NOMO-1 (cell line): ENCODE measurements at regions not wholly inside any gene's neighbourhood (a gene's known extent, or its start where the extent isn't known, plus 50 kb on each side); places are given as distances from the start of the nearest gene placed in this dataset.
"Not testable (repeated sequence)": the region's sequence is repeated elsewhere in the genome, so short reads cannot be mapped to it uniquely, and the experiment has no call there.

Source experiments
- DNase-seq, 2 experiments: peaks; one replicate each; lab custom pipeline; 2025; ENCODE audit not compliant: unreplicated experiment in 2 of 2; lab: John Stamatoyannopoulos, UW

DNA sequence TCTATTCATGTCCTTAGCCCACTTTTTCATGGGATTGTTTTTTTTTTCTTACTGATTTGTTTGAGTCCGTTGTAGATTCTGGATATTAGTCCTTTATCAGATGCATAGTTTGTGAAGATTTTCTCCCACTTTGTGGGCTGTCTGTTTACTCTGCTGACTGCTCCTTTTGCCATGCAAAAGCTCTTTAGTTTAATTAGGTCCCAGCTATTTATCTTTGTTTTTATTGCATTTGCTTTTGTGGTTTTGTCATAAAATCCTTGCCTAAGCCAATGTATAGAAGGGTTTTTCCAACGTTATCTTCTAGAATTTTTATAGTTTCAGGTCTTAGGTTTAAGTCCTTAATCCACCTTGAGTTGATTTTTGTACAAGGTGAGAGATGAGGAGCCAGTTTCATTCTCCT, 358.9 kb downstream of the ADAMTS20 start:
- DNase-seq: not testable (repeated sequence)

DNA sequence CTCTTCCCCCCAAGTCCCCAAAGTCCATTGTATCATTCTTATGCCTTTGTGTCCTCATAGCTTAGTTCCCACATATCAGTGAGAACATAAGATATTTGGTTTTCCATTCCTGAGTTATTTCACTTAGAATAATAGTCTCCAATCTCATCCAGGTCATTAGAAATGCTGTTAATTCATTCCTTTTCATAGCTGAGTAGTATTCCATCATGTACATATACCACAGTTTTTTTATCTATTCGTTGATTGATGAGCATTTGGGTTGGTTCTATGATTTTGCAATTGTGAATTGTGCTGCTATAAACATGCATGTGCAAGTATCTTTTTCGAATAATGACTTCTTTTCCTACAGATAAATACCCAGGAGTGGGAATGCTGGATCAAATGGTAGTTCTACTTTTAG, 359.6 kb downstream of the ADAMTS20 start:
- not testable (repeated sequence) for DNase-seq

DNA sequence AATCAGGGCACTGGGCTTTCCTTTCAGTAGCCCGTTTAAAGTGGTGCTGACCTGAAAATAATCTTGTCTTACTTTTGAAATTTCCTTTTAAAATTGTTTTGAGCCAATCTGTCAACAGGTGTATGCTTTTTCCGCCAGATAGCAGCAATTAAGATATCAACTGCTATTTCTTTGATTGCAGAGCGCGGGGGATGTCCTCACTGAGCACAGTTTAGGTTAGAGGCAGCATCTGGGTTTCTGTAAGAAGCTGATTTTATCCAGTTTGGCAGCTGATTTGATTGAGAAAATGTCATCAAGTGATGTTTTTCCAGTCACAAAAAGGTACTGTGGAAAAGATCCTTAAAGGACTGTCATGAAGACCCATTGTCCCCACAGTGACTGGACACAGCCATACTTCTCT, 371.8 kb downstream of the ADAMTS20 start:
- DNase-seq: no peak

DNA sequence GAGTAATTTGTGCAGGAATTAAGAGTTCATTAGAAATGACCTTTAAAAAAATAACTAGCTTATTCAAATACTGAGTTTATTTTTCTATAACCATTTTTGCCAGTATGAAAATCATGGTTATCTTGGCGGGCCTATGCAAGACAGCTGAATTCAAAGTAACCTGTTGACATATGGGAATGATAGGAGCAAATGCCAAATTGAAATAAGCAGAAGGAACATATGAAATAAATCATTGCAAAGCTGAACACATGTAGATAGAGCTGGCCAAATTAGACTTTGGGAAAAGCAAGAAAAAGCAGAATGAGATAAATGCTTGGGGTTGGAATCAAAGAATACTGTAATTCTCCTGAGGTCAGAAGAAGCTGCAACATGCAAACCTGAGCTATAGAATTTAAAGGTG, 372.5 kb downstream of the ADAMTS20 start:
- DNase-seq: no peak

DNA sequence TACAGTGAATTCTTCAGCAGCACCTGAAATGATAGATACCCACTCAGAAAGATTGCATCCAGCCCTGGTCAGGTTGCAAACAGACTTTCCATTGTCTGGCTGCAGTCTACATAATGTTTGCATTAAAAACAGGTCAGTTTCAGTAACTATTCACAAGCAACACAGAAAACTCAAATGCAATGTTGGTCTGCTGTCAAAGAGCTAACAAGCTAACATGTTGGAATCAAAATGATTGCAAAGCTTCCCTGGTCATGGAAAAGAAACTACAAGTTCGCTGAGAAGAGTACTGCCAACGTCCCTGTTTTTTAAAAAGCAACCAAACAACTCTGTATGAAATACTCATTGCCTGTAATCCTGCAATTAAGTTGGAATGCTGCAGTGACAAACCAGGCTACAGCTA, 374.7 kb downstream of the ADAMTS20 start:
- DNase-seq: no peak

DNA sequence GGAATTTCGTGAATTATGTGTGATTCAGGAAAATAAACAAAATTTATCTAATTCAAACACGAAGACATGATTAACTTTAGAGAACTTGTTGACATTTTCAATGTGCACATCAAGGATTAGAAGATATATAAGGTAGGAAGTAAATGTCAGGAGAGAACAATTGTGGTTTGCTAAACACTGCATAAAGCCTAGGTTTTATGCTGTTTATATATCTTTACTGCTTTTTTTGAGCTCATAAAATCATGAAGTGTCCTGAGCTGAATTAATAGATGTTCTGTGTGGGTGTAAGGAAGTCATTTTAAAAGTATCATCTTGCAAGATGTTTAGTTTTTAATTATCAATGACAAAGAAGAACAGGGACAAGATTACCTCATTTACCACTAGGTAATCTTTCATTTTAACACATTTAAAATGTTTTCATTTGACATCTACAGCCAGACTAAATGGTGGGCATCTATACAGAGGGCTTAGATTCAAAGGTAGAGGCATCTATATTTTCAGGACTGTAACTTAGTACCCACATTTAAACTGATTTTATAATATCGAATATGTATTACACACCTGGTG, 382.8 kb downstream of the ADAMTS20 start:
- DNase-seq: no peak

DNA sequence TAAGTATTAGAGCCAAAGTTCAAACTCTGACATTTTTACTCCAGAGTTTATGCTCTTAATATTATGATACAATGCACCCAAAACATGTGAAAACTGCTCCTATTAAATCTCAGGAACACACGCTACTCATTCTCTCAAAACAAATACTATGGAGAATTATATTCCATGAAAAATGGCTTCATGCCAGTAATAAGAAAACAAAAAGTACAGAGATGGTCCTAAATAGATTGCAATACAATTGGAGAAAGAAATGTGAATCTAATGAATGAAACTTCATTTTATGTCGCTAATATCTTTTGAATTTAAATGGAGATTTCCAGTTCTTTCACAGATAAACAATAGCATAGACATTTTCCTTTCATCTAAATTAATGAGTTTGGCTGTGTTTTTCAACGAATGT, 384.3 kb downstream of the ADAMTS20 start:
- no peak for DNase-seq

DNA sequence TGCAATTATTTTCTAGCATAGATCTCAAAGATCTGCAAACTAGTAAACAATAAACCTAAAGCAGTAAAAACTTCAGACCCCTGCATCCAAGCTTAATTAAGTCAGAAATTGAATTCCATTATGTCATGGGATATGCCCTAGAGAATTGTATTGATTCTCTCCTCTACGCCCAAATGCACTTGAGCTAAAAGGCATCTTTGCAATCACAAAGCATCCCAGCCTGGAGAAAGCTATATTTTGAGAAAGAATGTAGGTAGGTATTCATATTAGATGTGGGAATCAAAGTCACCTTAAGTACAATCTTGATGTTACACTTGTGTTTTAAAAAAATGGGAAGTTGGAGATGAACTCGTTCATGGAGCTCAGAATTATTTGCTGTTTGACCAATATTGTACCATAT, 386.7 kb downstream of the ADAMTS20 start:
- DNase-seq: no peak

DNA sequence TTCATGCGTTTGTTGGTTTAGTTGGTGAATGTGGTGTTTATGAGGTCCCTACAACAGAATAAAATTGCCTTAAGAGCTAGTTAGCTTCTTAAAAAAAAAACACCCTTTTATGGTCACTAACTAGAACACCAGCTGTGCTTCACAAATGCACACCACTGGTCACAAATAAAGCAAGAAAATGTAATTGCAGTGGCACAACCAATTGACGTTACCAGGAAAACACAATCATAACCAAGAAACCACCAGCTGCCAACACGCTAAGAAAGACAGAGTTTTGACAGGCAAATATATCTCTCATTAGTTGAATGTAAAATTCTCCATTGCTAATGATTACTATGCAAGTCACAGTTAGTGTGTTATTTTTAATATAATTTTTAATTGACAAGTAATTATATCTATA, 389.9 kb downstream of the ADAMTS20 start:
- no peak for DNase-seq

DNA sequence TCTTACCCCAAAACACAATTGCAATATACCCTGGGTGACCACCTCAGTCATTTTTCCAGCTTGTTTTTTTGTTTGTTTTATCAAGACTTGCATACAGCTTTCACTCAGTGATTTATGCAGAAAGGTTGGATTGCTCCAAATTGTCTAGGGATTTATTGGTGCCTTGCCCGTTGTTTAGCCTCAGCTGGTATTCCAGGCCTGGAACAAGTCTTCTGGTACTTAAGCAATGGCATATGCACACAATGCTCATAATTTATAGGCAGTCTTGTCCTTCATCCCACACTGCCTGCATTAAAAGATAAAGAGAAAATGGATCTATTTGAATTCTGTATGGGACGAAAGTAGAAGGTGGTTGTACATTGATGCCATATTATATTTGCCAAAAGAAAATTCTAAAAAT, 392.5 kb downstream of the ADAMTS20 start:
- no peak for DNase-seq

DNA sequence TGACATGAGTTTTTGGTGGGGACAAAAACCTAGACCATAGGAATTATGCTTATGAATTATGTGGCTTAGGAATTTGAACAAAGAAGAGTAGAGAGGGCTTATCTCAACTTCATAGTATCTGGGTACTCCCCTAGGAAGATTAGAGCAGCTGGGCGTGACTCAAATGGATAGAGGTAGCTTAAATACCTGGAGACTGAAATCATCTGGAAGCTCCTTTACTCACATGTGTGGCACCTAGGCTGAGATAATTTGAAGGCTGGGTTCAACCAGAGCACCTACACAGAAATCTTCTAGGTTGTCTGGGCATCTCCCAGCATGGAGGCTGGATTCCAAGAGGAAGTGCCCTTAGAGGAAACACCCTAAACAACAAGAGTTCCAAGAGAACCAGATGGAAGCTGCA, 393.9 kb downstream of the ADAMTS20 start:
- DNase-seq: no peak

DNA sequence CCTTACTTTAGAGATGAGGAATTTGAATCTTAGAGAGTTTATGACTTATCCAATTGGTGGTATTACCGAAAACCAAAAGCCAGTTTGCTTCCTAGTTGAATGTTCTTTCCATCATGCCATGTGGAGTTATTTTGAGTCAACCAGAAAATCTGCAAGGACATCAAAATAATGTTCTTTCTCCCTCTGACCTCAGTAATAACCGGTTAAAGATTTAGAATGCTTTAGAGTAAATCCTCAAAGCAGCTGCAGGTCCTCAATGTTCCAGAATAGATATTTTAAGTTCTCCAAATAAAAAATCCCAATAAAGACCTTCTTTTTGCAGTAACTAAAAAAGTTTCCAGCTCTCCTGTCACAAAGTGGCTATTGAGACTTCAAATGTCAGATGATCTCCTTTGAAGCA, 396.6 kb downstream of the ADAMTS20 start:
- no peak for DNase-seq

DNA sequence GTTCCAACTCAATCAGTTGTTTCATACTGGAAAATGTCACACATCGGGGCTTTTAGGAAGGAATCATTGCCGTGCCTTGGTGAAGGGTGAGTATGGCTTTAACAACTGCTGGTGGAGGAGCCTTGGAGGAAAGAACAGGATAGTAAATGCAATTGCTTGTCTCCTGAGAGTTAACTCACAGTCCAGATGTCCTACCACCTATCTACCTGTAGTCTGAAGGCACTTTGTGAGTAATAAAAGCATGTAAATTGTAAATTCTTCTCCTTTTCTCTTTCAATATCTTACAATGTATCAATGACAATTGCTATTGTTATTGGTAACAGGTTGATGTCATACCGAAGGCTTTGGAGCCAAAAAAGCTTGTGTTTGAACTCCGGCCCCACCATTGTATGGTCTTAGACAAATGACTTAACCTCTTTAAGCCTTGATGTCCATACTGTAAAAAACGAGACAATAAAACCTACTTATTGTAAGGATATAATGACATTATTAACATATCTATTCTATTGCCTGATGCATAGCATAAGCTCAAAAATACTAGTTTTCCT, 397.4 kb downstream of the ADAMTS20 start:
- DNase-seq: no peak

DNA sequence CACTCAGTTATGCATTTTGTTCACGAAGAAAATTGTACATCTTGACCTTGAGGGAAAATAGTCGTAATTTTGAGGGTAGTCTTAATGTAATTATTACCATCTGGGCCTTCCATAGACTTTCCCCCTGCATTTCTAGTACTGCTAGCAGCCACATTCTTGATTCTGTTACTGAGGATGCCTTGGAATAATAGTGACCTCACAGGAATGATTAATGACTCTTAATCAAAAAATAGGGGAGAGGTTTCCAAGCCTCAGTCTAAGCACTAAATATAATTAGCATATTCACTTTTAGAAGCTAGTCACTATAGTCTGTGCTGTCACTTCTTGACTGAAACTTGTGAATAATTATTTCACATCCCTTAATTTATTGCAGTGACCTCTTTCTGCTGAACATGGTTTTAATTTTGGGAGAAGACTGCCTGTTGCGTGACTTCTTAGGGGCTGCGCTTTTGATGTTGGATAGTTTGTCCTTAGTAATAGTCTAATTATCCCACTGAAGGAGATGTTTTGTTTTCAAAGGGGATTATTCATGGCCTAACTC, 400.5 kb downstream of the ADAMTS20 start:
- no peak for DNase-seq

DNA sequence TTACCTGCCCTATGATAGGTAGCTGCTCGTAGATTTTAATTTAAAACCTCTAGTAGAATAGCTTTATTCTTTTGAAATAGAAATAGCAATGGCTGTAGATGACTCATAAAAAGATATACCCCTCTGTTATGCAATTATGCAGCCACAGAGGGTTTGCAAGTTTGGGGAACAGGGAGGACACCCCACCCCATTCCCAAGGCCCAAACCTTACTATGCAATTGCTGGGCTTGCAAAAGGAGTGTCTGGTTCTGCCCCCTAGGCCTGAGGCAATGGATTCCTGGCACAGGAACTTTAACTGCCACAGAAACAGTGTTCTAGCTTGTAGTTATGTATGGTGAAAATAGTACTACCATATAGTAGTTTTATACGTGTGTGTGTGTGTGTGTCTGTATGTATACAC, 403.3 kb downstream of the ADAMTS20 start:
- peak; percentile 18 to 29 for DNase-seq

DNA sequence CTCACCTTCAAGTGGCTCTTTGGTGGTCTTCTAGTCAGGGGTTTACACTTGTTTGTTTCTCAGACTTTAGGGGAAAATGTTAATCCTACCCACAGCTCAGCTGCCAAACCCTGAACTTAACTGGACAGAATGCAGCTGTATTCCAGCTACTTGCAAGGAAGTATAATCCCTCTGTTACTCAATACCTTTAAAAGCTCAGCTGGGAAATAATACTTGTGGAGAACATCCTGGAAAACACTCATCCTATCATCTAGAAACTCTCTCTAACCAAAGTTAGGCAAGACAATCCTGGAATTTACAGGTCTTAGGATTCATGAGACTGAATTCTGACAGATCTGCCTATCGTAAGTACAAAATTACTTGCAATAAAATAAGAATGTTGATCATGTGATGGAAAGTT, 404.1 kb downstream of the ADAMTS20 start:
- DNase-seq: no peak

DNA sequence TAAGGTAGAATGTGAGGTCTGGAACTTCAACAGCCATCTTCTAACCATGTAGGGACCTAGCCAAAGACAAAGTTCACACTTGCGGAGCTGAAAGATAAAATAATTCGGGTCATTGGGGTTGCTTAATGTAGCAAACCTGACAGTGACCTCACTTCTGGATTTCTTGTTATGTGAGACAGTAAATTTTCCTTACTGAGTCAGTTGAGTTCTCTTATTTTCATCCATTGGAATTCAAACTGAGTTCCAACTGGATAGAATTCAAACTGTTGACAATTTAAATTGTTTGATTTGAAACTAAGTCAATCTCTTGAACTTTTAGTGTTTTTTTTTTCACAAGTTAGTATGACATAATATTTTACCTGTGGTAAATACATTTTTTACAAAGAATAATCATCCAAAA, 406.5 kb downstream of the ADAMTS20 start:
- DNase-seq: no peak

DNA sequence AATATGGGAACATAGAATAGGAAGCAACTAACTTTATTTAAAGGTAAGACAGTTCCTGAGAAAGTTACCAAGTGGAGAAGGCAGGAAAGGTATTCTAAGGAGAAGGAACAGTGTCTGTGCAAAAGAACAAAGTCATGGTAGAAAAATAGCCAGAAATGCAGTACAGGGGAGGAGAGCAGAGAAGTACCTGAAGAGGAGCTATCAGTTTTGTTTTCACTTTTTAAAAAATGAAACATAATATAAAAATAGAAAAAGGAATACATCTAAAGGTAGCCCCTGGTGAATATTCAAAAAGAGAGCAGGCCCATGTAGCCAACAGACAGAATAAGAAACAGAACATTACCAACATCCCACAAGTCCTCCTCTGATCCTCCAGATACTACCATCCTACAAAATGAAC, 408.7 kb downstream of the ADAMTS20 start:
- DNase-seq: no peak

DNA sequence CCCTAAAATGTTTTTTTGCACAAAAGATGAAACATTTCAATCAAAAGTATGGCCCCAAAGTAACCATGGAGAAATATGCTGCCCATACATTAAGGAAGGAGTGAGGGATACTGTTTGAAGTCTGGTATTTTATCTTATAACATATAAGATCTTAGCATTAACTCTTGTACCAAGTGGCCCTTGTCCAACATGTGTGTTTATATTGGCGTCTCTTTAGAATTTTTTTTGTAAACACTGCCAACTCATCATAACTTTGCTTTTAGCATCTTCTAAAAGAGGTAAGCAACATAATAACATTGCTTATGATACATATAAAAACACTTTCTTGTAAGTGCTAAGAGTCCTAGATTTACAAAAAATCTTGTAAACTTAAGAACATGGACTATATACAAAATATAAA, 419.7 kb downstream of the ADAMTS20 start:
- DNase-seq: no peak

DNA sequence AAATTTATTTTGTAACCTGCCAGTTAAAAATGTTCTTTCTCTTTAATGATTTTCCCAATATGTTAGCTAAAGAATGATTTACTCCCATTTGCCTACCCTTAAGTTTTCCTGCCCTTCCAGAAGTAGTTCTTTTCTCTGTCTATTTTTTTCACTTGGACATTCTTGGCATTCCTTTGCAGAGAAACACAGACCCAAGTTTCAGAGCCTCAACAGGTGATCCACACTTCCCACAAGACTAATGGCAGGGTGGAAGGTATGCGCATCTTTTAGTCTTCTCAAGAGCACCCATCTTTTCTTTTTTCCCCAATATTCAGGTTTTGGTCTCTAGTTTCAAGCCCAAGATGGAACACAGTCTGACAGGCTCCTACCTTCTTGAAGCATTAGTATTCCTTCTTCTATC, 420.7 kb downstream of the ADAMTS20 start:
- DNase-seq: no peak

DNA sequence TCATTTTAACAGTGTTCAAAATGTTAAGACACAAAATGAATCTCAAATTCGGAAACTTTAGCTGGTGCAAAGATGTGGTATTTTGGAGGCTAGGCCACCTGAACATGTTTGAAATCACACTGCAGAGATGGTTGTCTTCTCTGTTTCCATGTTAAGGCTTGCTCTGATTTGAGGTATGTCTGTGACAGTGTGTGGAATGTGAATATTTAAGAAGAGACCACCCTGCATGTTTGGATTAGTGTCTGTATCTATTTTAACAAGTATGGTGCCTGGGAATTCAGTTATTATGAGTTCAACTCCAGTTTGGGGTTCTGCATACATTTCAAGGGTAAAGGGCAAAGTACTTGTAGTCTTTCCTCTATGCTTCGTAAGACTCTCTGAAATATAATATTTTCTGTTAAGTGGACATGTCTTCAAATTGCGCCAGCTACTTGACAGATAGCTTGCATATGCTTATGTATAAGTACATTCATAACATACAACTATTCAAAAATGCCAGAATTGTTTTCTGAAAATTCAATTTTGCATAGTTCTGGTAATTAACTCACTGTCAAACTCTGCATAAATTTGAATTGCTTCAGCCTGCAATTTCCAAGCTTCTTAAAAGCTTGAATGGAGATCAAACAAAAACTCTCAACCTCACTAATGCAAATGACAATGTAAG, 424.0 kb downstream of the ADAMTS20 start:
- DNase-seq: no peak

DNA sequence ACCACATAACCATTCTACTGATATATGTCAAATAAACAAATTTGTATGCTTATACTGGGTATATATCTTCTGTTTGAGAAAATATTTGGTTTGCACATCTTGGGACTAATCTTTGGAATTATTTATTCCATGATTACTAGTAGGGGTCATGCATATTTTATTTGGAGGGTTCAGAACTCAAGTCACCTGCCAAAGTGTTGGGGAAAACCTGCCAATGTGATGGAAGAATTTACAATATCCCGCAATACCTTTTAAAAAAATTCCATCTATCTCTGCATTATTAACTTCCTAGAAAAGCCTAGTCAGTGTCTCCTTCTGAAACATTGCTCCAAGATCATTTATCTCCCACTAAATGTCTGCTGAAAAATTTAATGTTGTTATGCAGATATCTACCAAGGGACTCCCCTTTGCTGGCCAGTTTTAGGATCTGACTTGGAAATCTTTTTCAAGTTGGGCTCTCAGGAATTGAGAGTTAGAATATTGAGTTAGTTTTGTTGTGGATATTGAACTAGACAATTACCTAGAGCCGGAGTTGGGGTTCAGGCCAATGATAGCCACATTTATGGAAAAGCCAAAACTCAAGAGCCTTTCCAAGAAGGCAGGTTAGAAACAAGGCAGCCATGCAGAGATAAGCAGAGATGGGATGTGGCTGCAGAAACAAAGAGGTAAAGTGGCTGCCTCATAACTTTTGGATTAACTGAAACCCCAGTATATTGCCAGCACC, 425.2 kb downstream of the ADAMTS20 start:
- no peak for DNase-seq
